Endothelial cell of umbilical vein (primary cell): ENCODE measurements at regions not wholly inside any gene's neighbourhood (a gene's known extent, or its start where the extent isn't known, plus 50 kb on each side); places are given as distances from the start of the nearest gene placed in this dataset.

Source experiments
- BruUV-seq: library from RNA; stranded (reverse); fragments of 400-500 nt; replicated peaks from 2 replicates; lab custom pipeline; 2021; lab: Mats Ljungman, UMichigan
- CTCF ChIA-PET: fragments of 300-600, 350-600 bp; sonication (Branson Sonifier 250); formaldehyde crosslinking; loops from one replicate; lab custom pipeline; 2021; ENCODE audit warnings: antibody characterized with exemption, inconsistent platforms; lab: Charles Lee
- POLR2A ChIA-PET: fragments of 300-600, 350-600 bp; sonication (Branson Sonifier 250); formaldehyde crosslinking; loops from one replicate; lab custom pipeline; 2021; ENCODE audit warnings: antibody characterized with exemption, inconsistent platforms; lab: Charles Lee
- DNase-seq: peaks from one replicate; pipeline ENCODE4 v3.0.0-alpha.2; 2011; ENCODE audit warnings: low read depth, low spot score
- FAIRE-seq: peaks from 2 replicates; lab custom pipeline; 2011; peaks lifted over from hg19 to GRCh38; lab: Jason Lieb, UNC
- H2AFZ ChIP-seq: 2 replicates; pipeline ENCODE4 v1.6.0; 2012; ENCODE audit warnings: low read depth, low read length, control low read depth, inconsistent platforms
- H3K27ac ChIP-seq: 2 replicates; pipeline ENCODE4 v1.5.1; 2011; ENCODE audit warnings: low read depth, mild to moderate bottlenecking, control low read depth, low read length, moderate library complexity; ENCODE audit not compliant: insufficient read depth
- H3K27me3 ChIP-seq, 2 experiments: 2 replicates each; pipeline versions ENCODE4 v1.6.0 to v1.6.1; 2011; ENCODE audit warnings: low read length in 2 of 2, mixed read lengths in 1 of 2; ENCODE audit not compliant: control insufficient read depth in 2 of 2, insufficient read depth in 2 of 2
- H3K36me3 ChIP-seq, 2 experiments: 2 replicates in 1 of 2; 3 replicates in 1 of 2; pipeline ENCODE4 v1.5.1; 2011; ENCODE audit warnings: low read length in 2 of 2, mild to moderate bottlenecking in 1 of 2, moderate library complexity in 1 of 2; ENCODE audit not compliant: control insufficient read depth in 2 of 2, insufficient read depth in 2 of 2; ENCODE audit errors: extremely low read depth in 1 of 2
- H3K4me1 ChIP-seq: 3 replicates; pipeline ENCODE4 v1.5.1; 2011; ENCODE audit warnings: mild to moderate bottlenecking, low read length; ENCODE audit not compliant: control insufficient read depth, insufficient read depth; ENCODE audit errors: extremely low read depth
- H3K4me2 ChIP-seq: 2 replicates; pipeline ENCODE4 v1.6.1; 2011; ENCODE audit warnings: low read length, control low read depth, mixed read lengths; ENCODE audit not compliant: insufficient read depth
- H3K4me3 ChIP-seq, 3 experiments: fragments of 200-600 bp in 1 of 3; sonication (generic), shearing (Covaris generic) in 1 of 3; replicated peaks in 1 of 3; 2 replicates each; pipeline ENCODE4 v1.5.1; 2011 to 2016; ENCODE audit warnings: control low read depth in 3 of 3, low read length in 3 of 3, mild to moderate bottlenecking in 2 of 3, inconsistent platforms in 1 of 3, low read depth in 1 of 3, moderate library complexity in 1 of 3; ENCODE audit not compliant: insufficient read depth in 1 of 3
- H3K79me2 ChIP-seq: 2 replicates; pipeline ENCODE4 v1.6.0; 2012; ENCODE audit warnings: low read length, inconsistent platforms; ENCODE audit not compliant: control insufficient read depth, insufficient read depth
- H3K9ac ChIP-seq: replicated peaks from 2 replicates; pipeline ENCODE3; 2011; ENCODE audit warnings: low read length, control low read depth; ENCODE audit not compliant: insufficient read depth; ENCODE audit errors: extremely low read depth
- H3K9me1 ChIP-seq: replicated peaks from 3 replicates; pipeline ENCODE4 v1.6.0; 2011; ENCODE audit warnings: mild to moderate bottlenecking, low read length; ENCODE audit not compliant: control insufficient read depth, insufficient read depth; ENCODE audit errors: extremely low read depth
- H3K9me3 ChIP-seq: replicated peaks from 2 replicates; pipeline ENCODE4 v1.5.1; 2012; ENCODE audit warnings: low read length, inconsistent platforms; ENCODE audit not compliant: control insufficient read depth, insufficient read depth
- H4K20me1 ChIP-seq: replicated peaks from 2 replicates; pipeline ENCODE3; 2011; ENCODE audit warnings: mild to moderate bottlenecking, low read length; ENCODE audit not compliant: control insufficient read depth, insufficient read depth; ENCODE audit errors: extremely low read depth
- EZH2 ChIP-seq: IDR thresholded peaks from 2 replicates; pipeline ENCODE4 v1.6.1; 2012; ENCODE audit warnings: borderline replicate concordance, low read depth, mild to moderate bottlenecking, moderate library complexity, low read length, inconsistent platforms; ENCODE audit not compliant: severe bottlenecking
- FOS ChIP-seq: IDR thresholded peaks from 2 replicates; pipeline ENCODE4 v1.6.1; 2011; ENCODE audit warnings: mild to moderate bottlenecking, low read length, moderate library complexity, borderline replicate concordance; ENCODE audit not compliant: insufficient read depth
- GATA2 ChIP-seq: IDR thresholded peaks from 2 replicates; pipeline ENCODE4 v1.7.0; 2011; ENCODE audit warnings: low read depth, mild to moderate bottlenecking, moderate library complexity, mixed read lengths, low read length; ENCODE audit not compliant: insufficient read length, insufficient read depth
- JUN ChIP-seq: IDR thresholded peaks from 2 replicates; pipeline ENCODE4 v1.6.1; 2011; ENCODE audit warnings: borderline replicate concordance, low read depth; ENCODE audit not compliant: insufficient read length, insufficient read depth
- MAX ChIP-seq: IDR thresholded peaks from 2 replicates; pipeline ENCODE4 v1.6.1; 2011; ENCODE audit not compliant: insufficient read depth, insufficient read length
- MYC ChIP-seq: IDR thresholded peaks from one replicate; pipeline ENCODE4 v1.6.1; 2011; ENCODE audit warnings: mild to moderate bottlenecking, low read depth, low read length
- POLR2A ChIP-seq: IDR thresholded peaks from 2 replicates; pipeline ENCODE4 v1.6.1; 2012; ENCODE audit warnings: low read depth, mild to moderate bottlenecking, control low read depth, low read length
- POLR2AphosphoS5 ChIP-seq: IDR thresholded peaks from 2 replicates; pipeline ENCODE4 v1.6.1; 2012; ENCODE audit warnings: low read depth, mild to moderate bottlenecking, control low read depth, low read length, moderate library complexity; ENCODE audit not compliant: insufficient read depth
- dilution Hi-C: fragments of 300-500 bp; cut with MboI; formaldehyde crosslinking; loops from one replicate; pipeline ENCODE4 v1.15.0; 2019; ENCODE audit warnings: low sequenced_read_pairs; ENCODE audit not compliant: extremely low pct_ligation_motif_present
- intact Hi-C: fragments of 100-400 bp; cut with micrococcal nuclease; formaldehyde crosslinking; loops from one replicate; pipeline ENCODE4 v1.10.0; 2022

DNA sequence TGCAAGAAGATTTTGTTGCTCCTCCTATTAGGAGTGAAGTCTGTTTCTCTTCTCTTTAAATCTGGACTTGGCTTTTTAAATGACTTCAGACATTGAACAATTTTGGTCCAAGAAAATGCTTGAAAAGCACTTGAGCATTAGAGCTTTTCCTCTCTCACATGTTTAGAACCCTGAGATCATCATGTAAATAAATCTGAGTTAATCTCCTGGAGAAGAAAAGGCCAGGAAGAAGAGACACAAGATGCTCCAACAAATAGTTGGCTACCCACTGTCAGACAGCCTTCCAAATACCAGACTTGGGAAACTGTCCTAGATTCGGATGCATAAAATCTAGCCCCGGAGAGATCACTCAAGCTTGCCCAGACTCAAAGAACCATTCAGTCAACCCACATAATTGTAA is 1353.1 kb upstream of the ADGRL4 start:
- no peaks in the 10 kb centered on the region for H3K4me1 ChIP-seq
- H3K9me3 ChIP-seq, result no peaks in the 10 kb centered on the region
- no TSS peak for BruUV-seq
- no peaks in the 10 kb centered on the region for H3K27me3 ChIP-seq
- no peaks in the 10 kb centered on the region for H3K79me2 ChIP-seq
- H4K20me1 ChIP-seq, result no peaks in the 10 kb centered on the region
- TF ChIP-seq MAX, result no peak
- no peak for TF ChIP-seq FOS
- TF ChIP-seq JUN, result no peak
- no peak for TF ChIP-seq POLR2AphosphoS5
- TF ChIP-seq MYC, result no peak
- TF ChIP-seq POLR2A, result no peak
- intact Hi-C loops, result no loop called here
- no peak overlapping the region for H3K9ac ChIP-seq
- CTCF ChIA-PET, result no interaction called here
- H3K4me3 ChIP-seq, result no peak overlapping the region
- no peak overlapping the region for H2AFZ ChIP-seq
- dilution Hi-C loops, result no loop called here
- POLR2A ChIA-PET, result no interaction called here
- DNase-seq (no peak), FAIRE-seq (no peak)
- no peaks in the 10 kb centered on the region for H3K9me1 ChIP-seq
- no peak overlapping the region for H3K27ac ChIP-seq
- no peaks in the 10 kb centered on the region for H3K36me3 ChIP-seq
- H3K4me2 ChIP-seq, result no peak overlapping the region

- Histone ChIP-seq H2AFZ (no peak overlapping the region), H3K4me2 (no peak overlapping the region), H3K27me3 (no peaks in the 10 kb centered on the region), H3K4me3 (no peak overlapping the region), H3K79me2 (no peaks in the 10 kb centered on the region), H3K9me1 (no peaks in the 10 kb centered on the region), H3K4me1 (no peaks in the 10 kb centered on the region), H3K36me3 (no peaks in the 10 kb centered on the region), H4K20me1 (no peaks in the 10 kb centered on the region), H3K27ac (no peak overlapping the region), H3K9me3 (no peaks in the 10 kb centered on the region), H3K9ac (no peak overlapping the region)
- BruUV-seq, result no TSS peak
- CTCF ChIA-PET, result interaction anchor here (1.9 kb wide), 1 partner anchor 10 kb away, joined by 5 read pairs; no protein-coding TSS in a partner anchor
- dilution Hi-C loops (no loop called here), intact Hi-C loops (no loop called here)
- DNase-seq (no peak), FAIRE-seq (no peak)
- TF ChIP-seq MAX (no peak), EZH2 (no peak), GATA2 (no peak)
- POLR2A ChIA-PET, result no interaction called here
Measured at GRCh38 chr1:80349218-80349617, 1342.7 kb upstream of the ADGRL4 start.
